ENCODE measurements at regions not wholly inside any gene's neighbourhood (a gene's known extent, or its start where the extent isn't known, plus 50 kb on each side); places are given as distances from the start of the nearest gene placed in this dataset.

DNA sequence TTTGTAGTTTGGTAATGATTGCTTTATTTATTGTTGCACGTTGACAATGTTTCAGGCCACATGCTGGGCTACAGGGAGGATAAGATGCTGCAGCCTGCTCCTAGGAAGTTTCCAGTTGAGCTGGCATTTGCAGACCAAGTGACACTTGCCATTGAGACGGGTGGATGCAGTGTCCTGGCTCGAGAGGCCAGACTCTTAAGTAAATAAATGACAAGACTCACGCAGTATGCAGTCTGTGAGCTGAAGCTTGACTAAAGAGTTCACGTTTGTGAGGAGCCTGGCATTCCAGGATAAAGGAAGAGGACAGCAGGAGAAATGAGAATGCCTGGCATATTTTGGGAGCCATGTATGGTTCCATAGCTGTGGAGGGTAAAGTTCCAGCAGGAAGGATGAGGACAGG lies 105.8 kb downstream of the BAMBI start:
- DNase-seq: no peak

DNA sequence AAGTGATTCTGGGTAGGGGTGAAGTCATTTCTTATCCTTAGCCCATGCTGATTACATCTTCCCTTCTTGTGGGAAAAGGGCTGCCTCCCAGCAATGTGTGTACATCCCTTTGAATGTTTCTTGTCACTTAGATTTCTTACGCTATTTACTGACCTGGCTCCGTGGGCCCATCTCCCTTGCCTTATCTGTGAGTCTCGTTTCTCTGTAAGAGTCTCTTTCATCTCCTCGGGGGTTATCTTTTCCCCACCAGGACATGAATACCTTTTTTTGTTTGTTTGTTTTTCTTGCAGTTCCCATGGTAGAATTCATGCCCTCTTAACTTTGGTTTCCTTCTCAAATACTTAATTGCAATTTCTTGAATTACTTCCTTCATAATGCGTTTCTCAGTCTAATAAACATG lies 107.7 kb downstream of the BAMBI start:
- DNase-seq: no peak

DNA sequence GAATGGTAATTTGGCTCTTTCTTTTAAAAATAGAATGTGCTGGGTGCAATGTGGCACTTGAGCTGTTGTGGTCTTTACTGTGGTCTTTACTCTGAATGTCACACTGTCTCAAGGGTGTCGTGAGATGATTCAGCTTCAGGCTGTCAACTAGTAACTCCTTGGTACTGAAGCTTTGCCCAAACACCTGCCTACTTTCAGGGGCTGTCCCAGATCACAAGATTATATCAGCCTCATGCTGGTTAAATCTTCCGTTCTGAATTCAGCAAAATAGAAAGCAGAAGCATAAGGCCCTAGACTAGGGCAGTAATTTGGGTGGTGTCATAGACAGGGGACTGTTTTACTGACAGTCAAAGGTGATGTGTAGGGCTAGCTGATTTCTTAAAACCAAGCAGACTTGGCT lies 110.9 kb downstream of the BAMBI start:
- no peak for DNase-seq

DNA sequence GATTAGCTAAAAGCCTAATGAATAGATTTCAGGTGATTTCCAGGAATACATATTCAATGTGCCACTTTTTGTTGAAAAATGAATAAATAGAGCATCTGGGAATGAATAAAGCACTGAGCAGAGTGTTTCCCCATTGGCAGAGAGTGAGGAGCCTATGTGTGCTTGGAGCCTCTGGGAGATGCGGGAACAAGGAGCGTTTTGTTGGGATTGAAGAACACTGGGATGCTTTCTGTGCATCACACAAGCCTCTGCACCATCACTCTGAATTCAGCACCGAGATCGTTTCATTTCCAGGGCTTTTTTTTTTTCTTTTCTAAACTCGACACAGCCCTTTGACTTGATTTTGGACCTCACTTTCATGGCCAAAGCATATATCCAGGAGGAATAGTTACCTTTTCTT lies 111.4 kb downstream of the BAMBI start:
- DNase-seq: no peak

DNA sequence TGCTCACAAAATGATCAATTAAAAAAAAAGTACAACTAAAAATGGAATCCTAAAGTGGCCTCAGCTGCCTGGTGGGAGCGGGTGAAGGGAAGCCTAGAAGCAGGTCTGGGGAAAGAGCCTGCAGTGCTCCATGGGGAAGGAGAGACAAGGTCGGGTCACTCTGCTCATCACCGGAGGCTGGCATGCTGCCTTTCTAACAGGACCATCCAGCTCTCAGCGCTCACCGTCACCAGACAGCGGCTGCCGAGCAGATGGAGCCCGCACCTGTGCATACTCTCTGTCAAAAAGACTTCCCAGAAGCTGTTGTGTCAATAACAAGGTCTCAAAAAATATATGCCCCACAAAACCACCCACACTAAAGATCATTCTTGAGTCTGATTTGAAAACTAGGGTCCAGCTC lies 112.8 kb downstream of the BAMBI start:
- no peak for DNase-seq

DNA sequence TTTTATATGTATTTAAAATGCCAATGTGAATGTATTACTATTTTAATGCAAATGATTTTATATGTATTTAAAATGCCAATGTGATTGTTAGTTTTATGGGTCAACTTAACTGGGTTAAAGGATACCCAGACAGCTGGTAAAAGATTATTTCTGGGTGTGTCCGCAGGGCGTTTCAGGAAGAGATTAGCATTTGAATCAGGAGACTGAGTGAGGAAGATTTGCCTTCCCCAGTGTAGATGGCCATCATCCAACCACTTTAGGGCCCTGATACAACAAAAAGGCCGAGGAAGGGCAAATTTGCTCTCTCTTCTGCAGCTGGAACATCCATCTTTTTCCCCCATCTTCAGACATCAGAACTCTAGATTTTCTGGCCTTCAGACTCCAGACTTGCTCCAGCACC lies 116.2 kb downstream of the BAMBI start:
- no peak for DNase-seq

DNA sequence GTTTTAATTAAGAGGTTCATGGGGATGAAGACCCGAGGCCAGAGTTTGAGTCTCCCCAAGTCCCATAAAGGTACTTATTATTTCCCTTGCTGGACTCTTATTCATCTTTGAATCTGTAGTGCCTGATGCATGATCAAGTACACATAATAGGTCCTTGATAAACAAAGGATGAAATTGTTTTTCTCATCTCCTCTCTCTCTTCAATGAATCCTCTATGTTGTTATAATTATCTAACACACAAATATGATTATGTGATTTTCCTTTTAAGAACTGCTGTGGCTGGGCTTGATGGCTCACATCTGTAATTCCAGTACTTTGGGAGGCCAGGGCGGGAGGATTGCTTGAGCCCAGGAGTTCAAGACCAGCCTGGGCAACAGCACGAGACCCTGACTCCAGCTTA lies 117.7 kb downstream of the BAMBI start:
- no peak for DNase-seq

DNA sequence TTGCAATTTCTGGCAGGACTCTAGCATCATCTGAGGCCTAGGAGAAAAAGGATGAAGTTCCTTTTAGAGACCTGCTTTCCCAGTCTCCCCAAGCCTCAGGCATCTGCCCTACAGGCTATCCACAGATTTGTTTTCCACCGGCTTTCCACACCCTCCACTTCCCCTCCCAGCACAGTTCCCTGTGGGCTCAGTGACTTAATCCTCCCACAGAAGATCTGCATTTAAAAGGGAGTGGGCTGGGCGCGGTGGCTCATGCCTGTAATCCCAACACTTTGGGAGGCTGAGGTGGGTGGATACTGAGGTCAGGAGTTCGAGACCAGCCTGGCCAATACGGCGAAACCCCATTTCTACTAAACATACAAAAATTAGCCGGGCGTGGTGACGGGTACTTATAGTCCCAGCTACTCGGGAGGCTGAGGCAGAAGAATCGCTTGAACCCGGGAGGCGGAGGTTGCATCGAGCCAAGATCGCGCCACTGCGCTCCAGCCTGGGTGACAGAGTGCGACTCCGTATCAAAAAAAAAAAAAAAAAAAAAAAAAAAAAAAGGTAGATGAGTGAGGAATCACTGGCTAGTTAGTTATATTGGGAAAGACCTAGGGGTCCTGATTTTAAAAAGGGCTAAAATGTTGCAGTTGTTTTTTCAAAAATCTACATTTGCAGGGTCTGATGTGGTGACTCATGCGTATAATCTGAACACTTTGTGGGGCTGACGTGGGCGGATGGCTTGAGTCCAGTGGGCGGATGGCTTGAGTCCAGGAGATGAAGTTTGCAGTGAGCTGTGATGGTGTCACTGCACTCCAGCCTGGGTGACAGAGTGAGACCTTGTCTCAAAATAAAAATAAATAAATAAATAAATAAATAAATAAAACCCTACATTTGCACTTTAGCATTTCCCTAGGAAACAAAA lies 119.5 kb downstream of the BAMBI start:
- DNase-seq: no peak

DNA sequence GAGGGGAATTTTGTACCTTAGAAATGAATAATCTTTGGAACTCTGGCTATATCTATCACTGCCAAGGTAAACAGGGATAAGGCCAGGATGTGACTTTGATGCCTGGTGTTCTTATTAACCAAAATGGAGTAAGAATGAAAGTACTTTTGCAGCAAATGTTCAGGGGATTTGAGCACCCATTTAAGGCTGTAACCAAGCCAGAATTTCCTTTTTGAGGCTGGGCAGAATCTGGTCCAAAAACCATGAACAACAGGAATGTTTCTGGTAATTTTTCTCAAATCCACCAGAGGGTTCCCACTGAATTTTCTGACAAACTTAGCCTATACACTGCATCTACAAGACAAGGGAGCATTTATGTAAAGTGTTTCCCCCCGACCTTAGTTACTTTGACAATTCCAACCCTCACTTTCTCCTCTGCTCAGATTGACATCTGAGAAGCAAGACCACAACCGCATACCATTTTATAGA lies 120.6 kb downstream of the BAMBI start:
- no peak for DNase-seq

DNA sequence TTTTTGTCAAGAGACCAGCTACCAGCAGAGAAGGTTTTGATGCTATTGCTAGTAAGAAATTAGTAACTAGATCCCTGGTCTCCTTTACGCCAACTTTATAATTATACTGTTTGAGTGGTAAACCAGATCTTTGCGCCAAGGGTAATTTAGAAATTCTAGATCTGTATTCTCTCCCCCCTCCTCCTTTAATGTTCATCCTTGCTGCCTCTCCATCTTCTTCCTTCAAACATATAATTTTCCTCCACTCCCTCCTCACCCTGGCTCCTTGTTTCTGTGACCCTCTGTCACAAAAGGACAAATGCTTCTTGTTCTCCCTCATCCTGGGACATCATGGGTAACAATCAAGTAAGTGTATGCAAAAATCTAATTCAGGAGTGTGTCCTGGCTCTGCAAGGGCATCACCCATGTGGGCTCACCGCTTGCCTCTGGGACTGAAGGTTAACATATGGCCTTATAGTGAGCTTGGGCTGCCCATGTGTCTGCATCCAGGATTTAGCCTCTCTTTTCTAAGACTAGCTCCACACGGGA lies 121.2 kb downstream of the BAMBI start:
- DNase-seq: no peak

DNA sequence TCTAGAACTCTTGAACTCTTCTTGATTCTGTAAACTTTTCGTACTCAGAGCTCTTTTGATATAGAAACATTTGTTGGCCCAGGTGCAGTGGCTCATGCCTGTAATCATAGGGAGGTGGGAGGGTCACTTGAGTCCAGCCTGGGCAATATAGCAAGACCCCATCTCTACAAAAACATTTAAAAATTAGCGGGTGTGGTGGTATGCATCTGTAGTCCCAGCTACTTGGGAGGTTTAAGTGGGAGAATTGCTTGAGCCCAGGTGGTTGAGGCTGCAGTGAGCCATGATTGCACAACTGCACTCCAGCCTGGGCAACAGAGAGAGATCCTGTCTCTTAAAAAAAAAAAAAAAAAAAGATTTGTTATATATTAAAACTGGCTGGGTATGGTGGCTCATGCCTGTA lies 121.6 kb downstream of the BAMBI start:
- no peak for DNase-seq

DNA sequence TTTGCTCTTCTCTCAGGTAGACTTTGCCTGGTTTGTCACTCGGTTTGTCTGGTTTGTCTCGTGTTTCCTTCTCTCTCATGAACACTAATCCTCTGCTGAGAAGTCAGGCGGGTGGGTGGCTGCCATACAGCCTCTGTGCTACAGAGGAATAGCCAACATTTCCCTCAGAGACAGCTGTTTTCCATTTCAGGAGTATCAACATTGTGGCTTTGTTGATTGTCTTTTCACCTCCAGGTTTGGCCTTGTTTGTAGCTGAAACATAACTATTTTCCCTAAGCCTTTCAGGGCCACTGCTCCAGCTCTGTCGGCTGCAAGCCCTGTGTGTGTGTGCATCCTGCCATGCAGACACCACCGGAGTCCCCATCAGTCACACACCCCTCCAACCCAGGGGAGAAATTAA lies 122.8 kb downstream of the BAMBI start:
- no peak for DNase-seq

DNA sequence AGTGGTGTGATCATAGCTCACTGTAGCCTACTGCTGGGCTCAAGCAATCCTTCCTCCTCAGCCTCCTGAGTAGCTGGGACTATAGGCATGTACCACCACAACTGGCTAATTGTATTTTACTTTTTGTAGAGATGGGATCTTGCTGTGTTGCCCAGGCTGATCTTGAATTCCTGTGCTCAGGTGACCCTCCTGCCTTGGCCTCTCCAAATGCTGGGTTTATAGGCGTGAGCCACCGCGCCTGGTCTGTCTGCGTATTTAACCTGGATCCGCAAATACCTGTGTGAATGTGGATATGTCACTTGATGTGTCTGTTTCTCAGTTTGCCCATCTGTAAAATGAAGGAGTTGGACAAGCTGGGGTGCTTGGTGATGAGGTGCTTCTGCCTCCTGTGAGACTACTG lies 123.9 kb downstream of the BAMBI start:
- no peak for DNase-seq

DNA sequence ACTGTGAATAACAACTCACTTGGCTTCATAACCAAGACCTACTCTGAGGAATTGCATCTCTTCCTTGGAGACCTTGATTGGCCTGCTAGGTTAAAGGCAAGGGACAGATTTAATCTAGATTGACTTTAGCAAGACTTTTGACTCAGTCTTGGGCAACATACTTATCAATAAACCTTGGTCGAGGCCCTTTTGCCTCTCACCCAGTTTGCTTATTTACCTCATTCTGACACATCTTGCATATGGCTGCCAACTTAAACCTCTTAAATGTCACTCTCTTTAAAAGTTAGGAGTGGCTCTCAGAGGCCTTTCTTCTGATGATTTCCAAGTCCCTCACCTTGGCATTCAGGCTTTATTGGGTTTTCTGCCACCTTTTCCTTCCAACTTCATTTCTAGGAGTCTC lies 124.5 kb downstream of the BAMBI start:
- no peak for DNase-seq

DNA sequence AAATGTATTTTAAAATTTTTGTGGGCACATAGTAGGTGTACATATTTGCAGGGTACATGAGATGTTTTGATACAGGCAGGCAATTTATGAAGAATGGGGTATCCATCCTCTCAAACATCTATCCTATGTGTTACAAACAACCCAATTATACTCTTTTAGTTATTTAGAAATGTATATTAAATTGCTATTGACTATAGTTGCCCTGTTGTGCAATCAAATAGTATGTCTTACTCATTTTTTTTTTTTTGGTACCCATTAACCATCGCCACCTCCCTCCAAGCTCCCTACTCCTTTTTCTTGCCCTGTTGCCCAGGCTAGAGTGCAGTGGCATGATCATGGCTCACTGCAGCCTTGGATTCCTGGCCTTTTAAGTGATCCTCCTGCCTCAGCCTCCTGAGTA lies 128.1 kb downstream of the BAMBI start:
- DNase-seq: no peak

DNA sequence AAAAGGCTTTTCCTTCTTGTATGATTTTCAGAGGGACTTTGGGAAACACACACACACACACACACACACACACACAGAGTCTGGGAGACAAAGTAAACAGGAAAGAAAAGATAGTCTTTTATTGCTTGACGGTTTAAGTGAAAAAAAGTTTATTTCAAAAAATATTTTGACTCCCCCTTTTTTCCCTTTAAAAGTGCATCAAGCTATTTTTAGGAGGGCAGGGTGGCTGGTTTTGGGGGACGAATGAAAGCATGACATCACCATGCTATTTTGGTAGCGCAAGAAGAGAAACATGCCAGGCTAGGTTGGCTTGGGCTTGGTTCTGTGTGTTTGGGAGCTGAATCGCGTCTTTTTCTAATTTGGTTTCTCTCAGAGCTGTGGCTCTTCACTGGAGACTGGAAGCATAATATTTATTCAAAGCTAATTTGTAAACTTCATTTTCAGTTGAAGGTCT lies 129.2 kb downstream of the BAMBI start:
- no peak for DNase-seq

DNA sequence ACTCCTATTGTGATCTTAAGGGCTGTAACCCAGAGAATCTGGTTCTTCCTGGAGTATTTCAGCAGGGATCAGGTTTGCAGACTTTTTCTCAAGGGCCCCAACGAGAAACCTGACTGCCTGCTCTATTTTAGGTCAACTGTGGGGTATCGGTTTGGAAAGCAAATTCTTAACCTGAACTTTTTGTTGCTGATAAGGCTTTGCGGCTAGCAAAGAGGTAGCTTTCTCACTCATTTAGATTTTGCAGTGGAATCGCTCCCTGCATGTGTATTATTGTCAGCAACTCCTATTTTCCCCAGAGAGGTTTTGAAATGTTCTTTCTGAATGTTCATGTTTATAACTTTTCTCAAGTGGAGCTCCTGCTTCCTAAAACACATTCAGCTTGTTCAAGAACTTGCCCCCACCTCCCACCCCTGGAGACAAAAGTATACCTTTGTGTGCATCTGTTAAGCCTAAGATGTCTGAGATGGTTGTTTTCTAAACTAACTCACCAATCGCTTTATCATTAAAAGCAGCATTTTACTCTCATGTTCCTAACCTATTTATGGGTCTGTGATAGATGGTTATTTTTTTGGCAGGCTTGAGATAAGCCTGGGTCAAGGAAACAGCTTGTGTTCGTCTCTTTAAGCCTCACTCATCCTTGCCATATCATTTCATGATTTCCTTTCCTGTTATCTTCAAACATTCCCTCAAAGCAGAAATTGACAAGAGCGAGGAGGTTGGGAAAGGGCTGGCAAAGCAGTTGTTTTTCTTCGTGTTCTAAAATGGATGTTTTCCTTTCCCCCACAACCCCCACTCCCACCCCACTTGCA lies 129.8 kb downstream of the BAMBI start:
- no peak for DNase-seq

DNA sequence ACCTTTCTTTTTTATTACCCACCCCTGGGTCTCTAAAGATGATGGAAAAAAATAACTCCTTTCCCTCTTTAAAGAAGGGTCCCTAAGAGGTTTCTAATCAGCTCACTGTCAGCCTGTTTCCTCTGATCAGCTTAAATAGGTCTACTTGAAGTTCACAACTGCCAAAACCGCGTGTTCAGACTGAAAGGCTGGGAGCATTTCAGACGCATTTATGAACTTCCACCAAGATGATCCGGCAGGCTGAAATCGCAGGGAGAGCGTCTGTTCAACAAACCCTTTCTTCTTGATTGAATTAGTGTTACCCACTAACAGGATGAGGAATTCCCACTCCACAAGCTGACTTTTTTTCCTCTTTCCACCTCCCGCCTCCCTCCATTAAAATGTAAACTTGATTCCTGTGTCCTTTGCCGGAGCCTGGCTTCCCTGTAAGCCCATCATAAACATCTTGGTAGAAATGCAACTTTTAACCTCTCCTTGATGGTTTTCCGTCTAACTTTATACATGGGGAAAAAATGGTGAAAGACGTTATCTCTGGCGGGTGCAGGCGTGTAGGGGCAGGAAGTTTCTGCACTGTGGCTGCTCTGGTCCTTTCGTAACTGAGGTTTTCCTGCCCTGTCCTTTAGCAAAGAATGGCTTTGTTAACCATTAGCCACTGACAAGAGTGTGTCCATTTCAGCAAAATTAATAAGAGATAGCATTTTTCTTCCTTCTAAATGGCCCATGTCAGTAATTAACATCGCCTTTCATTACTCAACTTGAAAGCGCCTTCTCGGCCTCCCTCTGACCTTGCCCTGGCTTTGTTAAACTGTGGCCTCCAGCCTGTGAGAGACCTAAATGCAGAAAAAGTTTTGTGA lies 130.7 kb downstream of the BAMBI start:
- DNase-seq: no peak

DNA sequence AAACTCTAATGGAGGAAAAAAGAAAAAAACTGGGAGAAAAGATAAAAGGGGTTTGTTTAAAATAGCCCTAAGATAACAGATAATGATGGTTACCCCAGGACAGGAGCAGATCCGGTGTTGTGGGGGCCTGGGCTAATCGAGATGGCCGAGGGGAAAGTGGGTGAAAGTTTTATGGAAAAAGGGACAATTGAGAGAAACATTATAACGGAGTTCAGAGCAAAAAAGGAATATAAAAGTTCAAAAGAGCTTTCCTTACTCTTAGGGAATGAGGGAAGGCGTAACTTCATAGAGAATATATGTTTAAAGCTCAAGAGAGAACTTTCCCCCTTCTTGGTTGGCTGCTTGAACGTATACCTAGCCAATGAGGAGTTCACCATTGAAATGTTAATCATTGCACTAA lies 131.4 kb downstream of the BAMBI start:
- no peak for DNase-seq

DNA sequence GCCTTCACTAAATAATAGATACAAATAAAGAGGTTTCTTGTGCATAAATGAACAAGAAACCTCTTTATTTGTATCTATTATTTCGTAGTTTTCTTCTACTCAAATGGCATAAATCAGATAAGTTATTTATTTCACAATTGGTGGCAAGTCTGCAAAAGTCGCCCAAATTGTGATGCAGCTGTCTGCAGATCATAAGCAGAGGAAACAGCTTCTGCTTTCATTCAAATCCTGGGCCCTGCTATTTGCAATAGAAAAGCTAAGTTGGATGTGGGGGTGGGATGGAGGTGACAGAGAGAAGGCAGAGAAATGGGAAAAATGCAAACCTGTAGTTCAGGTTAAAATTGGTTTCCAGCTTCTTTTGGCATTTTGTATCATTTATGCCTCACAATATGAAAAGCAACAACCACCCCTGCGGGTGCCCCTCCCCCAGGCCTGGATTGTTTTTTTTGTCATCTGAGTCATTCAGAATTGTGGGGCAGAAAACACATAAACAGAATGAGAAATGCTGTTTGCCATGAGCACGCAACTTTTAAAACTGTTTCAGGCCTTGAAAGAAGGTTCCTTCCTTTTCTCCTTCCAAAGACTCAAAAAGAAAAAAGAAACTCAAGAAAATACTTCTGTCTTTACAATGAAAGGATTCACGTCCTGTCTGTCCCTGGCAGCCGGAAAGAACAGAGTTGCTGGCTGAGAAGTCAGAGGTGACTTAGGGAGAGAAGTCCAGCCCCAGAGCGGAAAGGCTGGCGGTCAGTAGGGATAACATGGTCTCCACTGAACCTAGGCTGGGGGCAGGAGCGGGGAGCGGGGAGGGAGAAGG lies 132.9 kb downstream of the BAMBI start:
- DNase-seq: no peak

DNA sequence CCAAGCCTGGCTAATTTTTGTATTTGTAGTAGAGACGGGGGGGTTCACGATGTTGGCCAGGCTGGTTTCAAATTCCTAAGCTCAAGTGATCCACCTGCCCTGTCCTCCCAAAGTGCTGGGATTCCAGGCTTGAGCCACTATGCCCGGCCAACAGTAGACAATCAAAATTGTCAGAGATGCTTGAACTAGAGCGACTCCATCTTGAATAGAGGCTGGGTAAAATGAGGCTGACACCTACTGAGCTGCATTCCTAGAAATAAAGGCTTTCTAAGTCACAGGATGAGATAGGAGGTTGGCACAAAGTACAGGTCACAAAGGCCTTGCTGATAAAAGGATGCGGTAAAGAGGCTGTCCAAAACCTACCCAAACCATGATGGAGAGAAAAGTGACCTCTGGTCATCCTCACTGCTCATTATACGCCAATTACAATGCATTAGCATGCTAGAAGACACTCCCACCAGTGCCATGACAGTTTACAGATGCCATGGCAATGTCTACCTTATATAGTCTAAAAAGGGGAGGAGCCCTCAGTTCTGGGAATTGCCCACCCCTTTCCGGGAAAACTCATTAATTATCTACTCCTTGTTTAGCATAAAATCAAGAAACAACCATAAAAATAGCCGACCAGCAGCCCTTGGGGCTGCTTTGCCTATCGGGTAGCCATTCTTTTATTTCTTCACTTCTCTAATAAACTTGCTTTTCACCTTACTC lies 134.5 kb downstream of the BAMBI start:
- DNase-seq: no peak
